ENCODE measurements at regions not wholly inside any gene's neighbourhood (a gene's known extent, or its start where the extent isn't known, plus 50 kb on each side); places are given as distances from the start of the nearest gene placed in this dataset.

- H4K20me1 ChIP-seq (ENCODE audit: insufficient read depth, low read length), result no peaks in the 10 kb centered on the region
- TF ChIP-seq EHMT2 (IDR thresholded peaks at IDR 0.05; ENCODE audit: borderline replicate concordance, low read depth, low read length) (no peak), ZUFSP (CRISPR knock-in tag; IDR thresholded peaks at IDR 0.05; ENCODE audit: borderline replicate concordance) (no peak), ZNF800 (CRISPR knock-in tag; IDR thresholded peaks at IDR 0.05) (no peak), NCOR1 (IDR thresholded peaks at IDR 0.05; ENCODE audit: borderline replicate concordance, low read length) (no peak), TOE1 (CRISPR knock-in tag; IDR thresholded peaks at IDR 0.05) (no peak), NKX3-1 (CRISPR knock-in tag; IDR thresholded peaks at IDR 0.05) (no peak), ZNF543 (CRISPR knock-in tag; IDR thresholded peaks at IDR 0.05) (no peak), KLF9 (CRISPR knock-in tag; IDR thresholded peaks at IDR 0.05; ENCODE audit: low read depth) (no peak), ZNF720 (CRISPR knock-in tag; IDR thresholded peaks at IDR 0.05) (no peak), MEF2D (CRISPR knock-in tag; IDR thresholded peaks at IDR 0.05) (no peak), ZFP41 (CRISPR knock-in tag; IDR thresholded peaks at IDR 0.05; ENCODE audit: borderline replicate concordance) (no peak)
- TF ChIP-seq, protein P1, sequence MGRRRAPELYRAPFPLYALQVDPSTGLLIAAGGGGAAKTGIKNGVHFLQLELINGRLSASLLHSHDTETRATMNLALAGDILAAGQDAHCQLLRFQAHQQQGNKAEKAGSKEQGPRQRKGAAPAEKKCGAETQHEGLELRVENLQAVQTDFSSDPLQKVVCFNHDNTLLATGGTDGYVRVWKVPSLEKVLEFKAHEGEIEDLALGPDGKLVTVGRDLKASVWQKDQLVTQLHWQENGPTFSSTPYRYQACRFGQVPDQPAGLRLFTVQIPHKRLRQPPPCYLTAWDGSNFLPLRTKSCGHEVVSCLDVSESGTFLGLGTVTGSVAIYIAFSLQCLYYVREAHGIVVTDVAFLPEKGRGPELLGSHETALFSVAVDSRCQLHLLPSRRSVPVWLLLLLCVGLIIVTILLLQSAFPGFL (CRISPR knock-in tag; IDR thresholded peaks at IDR 0.05), result no peak
- TF ChIP-seq, protein P2, sequence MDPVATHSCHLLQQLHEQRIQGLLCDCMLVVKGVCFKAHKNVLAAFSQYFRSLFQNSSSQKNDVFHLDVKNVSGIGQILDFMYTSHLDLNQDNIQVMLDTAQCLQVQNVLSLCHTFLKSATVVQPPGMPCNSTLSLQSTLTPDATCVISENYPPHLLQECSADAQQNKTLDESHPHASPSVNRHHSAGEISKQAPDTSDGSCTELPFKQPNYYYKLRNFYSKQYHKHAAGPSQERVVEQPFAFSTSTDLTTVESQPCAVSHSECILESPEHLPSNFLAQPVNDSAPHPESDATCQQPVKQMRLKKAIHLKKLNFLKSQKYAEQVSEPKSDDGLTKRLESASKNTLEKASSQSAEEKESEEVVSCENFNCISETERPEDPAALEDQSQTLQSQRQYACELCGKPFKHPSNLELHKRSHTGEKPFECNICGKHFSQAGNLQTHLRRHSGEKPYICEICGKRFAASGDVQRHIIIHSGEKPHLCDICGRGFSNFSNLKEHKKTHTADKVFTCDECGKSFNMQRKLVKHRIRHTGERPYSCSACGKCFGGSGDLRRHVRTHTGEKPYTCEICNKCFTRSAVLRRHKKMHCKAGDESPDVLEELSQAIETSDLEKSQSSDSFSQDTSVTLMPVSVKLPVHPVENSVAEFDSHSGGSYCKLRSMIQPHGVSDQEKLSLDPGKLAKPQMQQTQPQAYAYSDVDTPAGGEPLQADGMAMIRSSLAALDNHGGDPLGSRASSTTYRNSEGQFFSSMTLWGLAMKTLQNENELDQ (CRISPR knock-in tag; IDR thresholded peaks at IDR 0.05; ENCODE audit: borderline replicate concordance), result no peak
- TF ChIP-seq, protein P3, sequence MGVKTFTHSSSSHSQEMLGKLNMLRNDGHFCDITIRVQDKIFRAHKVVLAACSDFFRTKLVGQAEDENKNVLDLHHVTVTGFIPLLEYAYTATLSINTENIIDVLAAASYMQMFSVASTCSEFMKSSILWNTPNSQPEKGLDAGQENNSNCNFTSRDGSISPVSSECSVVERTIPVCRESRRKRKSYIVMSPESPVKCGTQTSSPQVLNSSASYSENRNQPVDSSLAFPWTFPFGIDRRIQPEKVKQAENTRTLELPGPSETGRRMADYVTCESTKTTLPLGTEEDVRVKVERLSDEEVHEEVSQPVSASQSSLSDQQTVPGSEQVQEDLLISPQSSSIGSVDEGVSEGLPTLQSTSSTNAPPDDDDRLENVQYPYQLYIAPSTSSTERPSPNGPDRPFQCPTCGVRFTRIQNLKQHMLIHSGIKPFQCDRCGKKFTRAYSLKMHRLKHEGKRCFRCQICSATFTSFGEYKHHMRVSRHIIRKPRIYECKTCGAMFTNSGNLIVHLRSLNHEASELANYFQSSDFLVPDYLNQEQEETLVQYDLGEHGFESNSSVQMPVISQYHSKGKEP (CRISPR knock-in tag; IDR thresholded peaks at IDR 0.05), result no peak
- BruUV-seq (replicated peaks), result no TSS peak
- H3K36me3 ChIP-seq (replicated peaks in 1 of 2; ENCODE audit: control insufficient read depth in 1 of 2, insufficient read depth in 2 of 2, low read length in 2 of 2), result no peaks in the 10 kb centered on the region
- no peak overlapping the region for H2AFZ ChIP-seq (ENCODE audit: low read length)
- H3K9me3 ChIP-seq (ENCODE audit: low read length), result 0 out of 2 replicates have a peak, but pooled peaks cover 5% of the 10 kb centered on the region
- H3K4me3 ChIP-seq (replicated peaks in 1 of 3; ENCODE audit: insufficient read depth in 1 of 3, low read depth in 2 of 3, low read length in 3 of 3), result no peak overlapping the region
- CTCF ChIA-PET (ENCODE audit: low intra/inter-chr PET ratio, low total read pairs), result no interaction called here
- POLR2A ChIA-PET, result no interaction called here
- WGBS (ENCODE audit: low lambda C conversion rate), result 41% methylated on average over 6 of the region's 6 CpGs
- no peaks in the 10 kb centered on the region for H3K79me2 ChIP-seq (ENCODE audit: insufficient read depth, low read length)
- H3K27me3 ChIP-seq (ENCODE audit: control insufficient read depth in 1 of 2, insufficient read depth in 2 of 2, low read length in 2 of 2), result no peaks in the 10 kb centered on the region
- FAIRE-seq (no peak), DNase-seq (ENCODE audit: low spot score) (no peak), ATAC-seq (no peak)
- H3K4me1 ChIP-seq (ENCODE audit: insufficient read depth, low read length), result no peaks in the 10 kb centered on the region
- H3K9ac ChIP-seq (ENCODE audit: insufficient read depth, low read depth, low read length), result no peak overlapping the region
- H3K27ac ChIP-seq (ENCODE audit: extremely low read length, insufficient read depth, low read length), result no peak overlapping the region
- H3K4me2 ChIP-seq (ENCODE audit: low read depth, low read length), result no peak overlapping the region
- intact Hi-C loops (cut with micrococcal nuclease; ENCODE audit: unreplicated experiment), result no loop called here
- in situ Hi-C loops (cut with HindIII; ENCODE audit: extremely low pct_ligation_motif_present, low pct_unique_long_range_greater_than_20kb), result no loop called here
Observed at GRCh38 chr14:97361181-97361580, 564.0 kb downstream of the VRK1 start.

Measured in HepG2 (cell line).